Chondrocyte (in vitro differentiated cells): ENCODE measurements at regions not wholly inside any gene's neighbourhood (a gene's known extent, or its start where the extent isn't known, plus 50 kb on each side); places are given as distances from the start of the nearest gene placed in this dataset.

Source experiments
- DNase-seq: peaks from one replicate; pipeline ENCODE4 v3.0.0; 2021; ENCODE audit warnings: mixed read lengths, low spot score
- H3K27ac Mint-ChIP-seq: one replicate; pipeline ENCODE4 v1.8.0; 2021; ENCODE audit warnings: mild to moderate bottlenecking, moderate library complexity, mixed read lengths; ENCODE audit not compliant: unreplicated experiment
- H3K27me3 Mint-ChIP-seq: 2 replicates; pipeline ENCODE4 v1.8.0; 2021; ENCODE audit warnings: low read depth, mixed read lengths
- H3K36me3 Mint-ChIP-seq: 2 replicates; pipeline ENCODE4 v1.8.0; 2021; ENCODE audit warnings: low read depth, mixed read lengths
- H3K4me1 Mint-ChIP-seq: 2 replicates; pipeline ENCODE4 v1.8.0; 2021; ENCODE audit warnings: low read depth, mild to moderate bottlenecking, mixed read lengths
- H3K4me3 Mint-ChIP-seq: one replicate; pipeline ENCODE4 v1.8.0; 2021; ENCODE audit warnings: mild to moderate bottlenecking, moderate library complexity, mixed read lengths; ENCODE audit not compliant: unreplicated experiment
- H3K9me3 Mint-ChIP-seq: 2 replicates; pipeline ENCODE4 v1.8.0; 2021; ENCODE audit warnings: low read depth, mixed read lengths
- TF ChIP-seq, protein P1 (sequence below): fragments of 200-600 bp; sonication (generic); IDR thresholded peaks from 2 replicates; pipeline ENCODE4 v1.5.0; 2021; ENCODE audit warnings: antibody characterized with exemption, mild to moderate bottlenecking, moderate library complexity

DNA sequence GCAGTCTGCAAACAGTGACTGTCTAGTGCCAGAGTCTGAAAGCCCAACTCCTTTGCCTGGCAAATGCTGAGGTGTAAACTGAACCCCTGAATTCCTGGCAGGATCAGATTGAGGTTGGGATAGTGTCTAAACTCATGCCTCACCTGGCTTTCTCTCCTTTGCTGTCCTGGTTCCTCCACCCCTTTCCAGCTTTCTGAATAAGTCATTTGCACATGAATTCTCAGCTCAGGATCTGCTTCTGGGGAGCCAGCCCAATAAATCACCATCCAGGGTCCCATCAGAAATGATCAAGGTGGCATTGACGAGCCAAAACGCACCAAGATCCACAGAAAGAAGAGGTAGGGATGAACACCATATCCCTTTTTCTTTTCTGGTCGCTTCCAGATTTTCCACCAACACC, 301.6 kb downstream of the LRFN2 start:
- Mint-ChIP-seq H3K4me1 (no peaks in the 10 kb centered on the region), H3K36me3 (no peaks in the 10 kb centered on the region), H3K27me3 (peaks cover 53% of the 10 kb centered on the region), H3K9me3 (no peaks in the 10 kb centered on the region), H3K4me3 (no peak overlapping the region), H3K27ac (no peak overlapping the region)
- no peak for DNase-seq
- TF ChIP-seq, protein P1, sequence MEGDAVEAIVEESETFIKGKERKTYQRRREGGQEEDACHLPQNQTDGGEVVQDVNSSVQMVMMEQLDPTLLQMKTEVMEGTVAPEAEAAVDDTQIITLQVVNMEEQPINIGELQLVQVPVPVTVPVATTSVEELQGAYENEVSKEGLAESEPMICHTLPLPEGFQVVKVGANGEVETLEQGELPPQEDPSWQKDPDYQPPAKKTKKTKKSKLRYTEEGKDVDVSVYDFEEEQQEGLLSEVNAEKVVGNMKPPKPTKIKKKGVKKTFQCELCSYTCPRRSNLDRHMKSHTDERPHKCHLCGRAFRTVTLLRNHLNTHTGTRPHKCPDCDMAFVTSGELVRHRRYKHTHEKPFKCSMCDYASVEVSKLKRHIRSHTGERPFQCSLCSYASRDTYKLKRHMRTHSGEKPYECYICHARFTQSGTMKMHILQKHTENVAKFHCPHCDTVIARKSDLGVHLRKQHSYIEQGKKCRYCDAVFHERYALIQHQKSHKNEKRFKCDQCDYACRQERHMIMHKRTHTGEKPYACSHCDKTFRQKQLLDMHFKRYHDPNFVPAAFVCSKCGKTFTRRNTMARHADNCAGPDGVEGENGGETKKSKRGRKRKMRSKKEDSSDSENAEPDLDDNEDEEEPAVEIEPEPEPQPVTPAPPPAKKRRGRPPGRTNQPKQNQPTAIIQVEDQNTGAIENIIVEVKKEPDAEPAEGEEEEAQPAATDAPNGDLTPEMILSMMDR, result no peak

DNA sequence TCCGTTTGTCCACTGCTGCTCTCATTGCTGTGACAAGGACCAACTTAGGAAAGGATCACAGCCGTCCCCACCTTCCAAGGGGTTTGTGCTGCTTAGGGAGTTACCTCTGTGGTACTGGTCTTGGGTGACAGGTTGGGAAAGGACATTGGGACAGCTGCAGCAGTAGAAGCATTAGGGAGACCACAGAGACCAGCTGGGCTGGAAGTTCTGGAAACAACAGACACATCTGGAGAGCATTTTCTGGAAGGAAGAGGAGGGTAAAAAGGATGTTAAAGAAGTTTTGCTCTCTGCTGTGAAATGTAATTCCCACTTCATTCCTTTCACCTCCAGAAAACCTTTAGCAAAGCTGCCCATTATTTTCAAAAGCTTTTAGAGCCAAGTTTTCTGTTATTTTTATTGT, 304.2 kb downstream of the LRFN2 start:
- Mint-ChIP-seq H3K27me3 (peaks cover 46% of the 10 kb centered on the region), H3K4me1 (no peaks in the 10 kb centered on the region), H3K27ac (no peak overlapping the region), H3K9me3 (no peaks in the 10 kb centered on the region), H3K36me3 (no peaks in the 10 kb centered on the region), H3K4me3 (no peak overlapping the region)
- TF ChIP-seq, protein P1, result no peak
- DNase-seq, result no peak

GRCh38 chr6:40281402-40281801, 305.8 kb downstream of the LRFN2 start:
- TF ChIP-seq, protein P1, result no peak
- Mint-ChIP-seq H3K4me1 (no peaks in the 10 kb centered on the region), H3K27me3 (peaks cover 36% of the 10 kb centered on the region), H3K27ac (no peak overlapping the region), H3K4me3 (no peak overlapping the region), H3K9me3 (no peaks in the 10 kb centered on the region), H3K36me3 (no peaks in the 10 kb centered on the region)
- DNase-seq, result no peak

GRCh38 chr6:40280231-40280630, 306.9 kb downstream of the LRFN2 start:
- Mint-ChIP-seq H3K9me3 (no peaks in the 10 kb centered on the region), H3K27me3 (peaks cover 24% of the 10 kb centered on the region), H3K36me3 (no peaks in the 10 kb centered on the region), H3K4me3 (no peak overlapping the region), H3K4me1 (no peaks in the 10 kb centered on the region), H3K27ac (no peak overlapping the region)
- DNase-seq, result no peak
- TF ChIP-seq, protein P1, result no peak

GRCh38 chr6:40276141-40276540, 311.0 kb downstream of the LRFN2 start:
- H3K27ac Mint-ChIP-seq, result no peak overlapping the region
- TF ChIP-seq, protein P1, result no peak
- no peak for DNase-seq

More at GRCh38 chr6:40276141-40276540, 311.0 kb downstream of the LRFN2 start:
- no peak overlapping the region for H3K4me3 Mint-ChIP-seq
- H3K27me3 Mint-ChIP-seq, result peaks cover 17% of the 10 kb centered on the region
- no peaks in the 10 kb centered on the region for H3K36me3 Mint-ChIP-seq
- no peaks in the 10 kb centered on the region for H3K4me1 Mint-ChIP-seq
- H3K9me3 Mint-ChIP-seq, result peaks cover 3% of the 10 kb centered on the region
